ENCODE measurements at regions not wholly inside any gene's neighbourhood (a gene's known extent, or its start where the extent isn't known, plus 50 kb on each side); places are given as distances from the start of the nearest gene placed in this dataset.

- H3K9me3 ChIP-seq (ENCODE audit: insufficient read depth in 2 of 2, low read depth in 1 of 2, low read length in 1 of 2) = no peaks in the 10 kb centered on the region
- no peaks in the 10 kb centered on the region for H3K79me2 ChIP-seq (ENCODE audit: control insufficient read depth in 1 of 2, insufficient read depth in 2 of 2, low read length in 2 of 2)
- no peak overlapping the region for H3K56ac ChIP-seq (replicated peaks; ENCODE audit: insufficient read length, low read depth, low read length)
- no peaks in the 10 kb centered on the region for H3K36me3 ChIP-seq (ENCODE audit: control insufficient read depth in 2 of 4, insufficient read depth in 4 of 4, low read length in 3 of 4)
- no peak overlapping the region for H2AK5ac ChIP-seq (ENCODE audit: low read depth, low read length)
- H4K5ac ChIP-seq (ENCODE audit: insufficient read length, low read depth, low read length) = no peak overlapping the region
- H3K27ac ChIP-seq (ENCODE audit: low read depth, low read length) = no peak overlapping the region
- no peak overlapping the region for H3K18ac ChIP-seq (ENCODE audit: extremely low read depth, low read length)
- H4K20me1 ChIP-seq (replicated peaks in 1 of 2; ENCODE audit: control insufficient read depth in 1 of 2, insufficient read depth in 2 of 2, low read length in 2 of 2) = no peaks in the 10 kb centered on the region
- no peak for DNase-seq (ENCODE audit: low read depth in 1 of 2, low spot score in 2 of 2)
- H3K4me2 ChIP-seq (ENCODE audit: insufficient read depth in 1 of 2, low read depth in 2 of 2, low read length in 2 of 2) = no peak overlapping the region
- no peaks in the 10 kb centered on the region for H3K27me3 ChIP-seq (replicated peaks in 1 of 4; ENCODE audit: control insufficient read depth in 3 of 4, extremely low read depth in 1 of 4, insufficient read depth in 3 of 4, low read length in 3 of 4)
- H3K23ac ChIP-seq (ENCODE audit: insufficient read length) = no peak overlapping the region
- H3K14ac ChIP-seq (ENCODE audit: insufficient read length) = no peak overlapping the region
- H4K8ac ChIP-seq (ENCODE audit: extremely low read depth, insufficient read depth, low read length) = no peak overlapping the region
- no peaks in the 10 kb centered on the region for H3K4me1 ChIP-seq (replicated peaks in 1 of 4; ENCODE audit: control insufficient read depth in 3 of 4, insufficient read depth in 4 of 4, low read length in 3 of 4)
- 89% methylated on average over 1 of the region's 1 CpG; no CpG with 5 or more reads in 1 of the 2 experiments for WGBS, 2 experiments (ENCODE audit: extremely low coverage in 1 of 2, insufficient coverage in 1 of 2, insufficient read length in 1 of 2, insufficient replicate concordance in 2 of 2, low coverage in 1 of 2, low lambda C conversion rate in 2 of 2, missing lambda C conversion rate in 1 of 2)
- H4K91ac ChIP-seq (replicated peaks; ENCODE audit: insufficient read length, low read length) = no peak overlapping the region
- no peak overlapping the region for H2AFZ ChIP-seq (ENCODE audit: low read length)
- CTCF ChIA-PET (ENCODE audit: partially characterized antibody) = no interaction called here
- H3K4ac ChIP-seq (replicated peaks; ENCODE audit: insufficient read length, low read depth, low read length) = no peak overlapping the region
- H2BK5ac ChIP-seq (ENCODE audit: low read depth, low read length) = no peak overlapping the region
- no peaks in the 10 kb centered on the region for H3K79me1 ChIP-seq (ENCODE audit: low read depth, low read length)
- POLR2A ChIA-PET (ENCODE audit: partially characterized antibody) = no interaction called here
- H2BK15ac ChIP-seq (ENCODE audit: low read length) = no peak overlapping the region
- no peak overlapping the region for H2BK120ac ChIP-seq (replicated peaks; ENCODE audit: low read depth, low read length)
- no peak overlapping the region for H2BK20ac ChIP-seq (ENCODE audit: low read length)
- H3K23me2 ChIP-seq (ENCODE audit: low read depth, low read length) = no peaks in the 10 kb centered on the region
- FAIRE-seq = no peak
- H3K4me3 ChIP-seq (ENCODE audit: extremely low read depth in 1 of 4, insufficient read depth in 2 of 4, low read depth in 3 of 4, low read length in 4 of 4) = no peak overlapping the region
- H3K9ac ChIP-seq (replicated peaks in 1 of 4; ENCODE audit: extremely low read depth in 1 of 4, low read depth in 3 of 4, low read length in 3 of 4) = no peak overlapping the region
- H2BK12ac ChIP-seq (ENCODE audit: low read depth, low read length) = no peak overlapping the region
- TF ChIP-seq HDAC2 (IDR thresholded peaks at IDR 0.05; ENCODE audit: borderline replicate concordance in 1 of 2, low read depth in 2 of 2, low read length in 2 of 2) (no peak), CTCF (IDR thresholded peaks at IDR 0.05; ENCODE audit: control extremely low read depth in 1 of 3, insufficient read depth in 1 of 3, low read depth in 1 of 3, low read length in 3 of 3) (no peak), POLR2AphosphoS5 (IDR thresholded peaks at IDR 0.05; ENCODE audit: low read depth, low read length) (no peak), SP2 (IDR thresholded peaks at IDR 0.05; ENCODE audit: low read length) (no peak), KDM5A (IDR thresholded peaks at IDR 0.05; ENCODE audit: low read length) (no peak), TAF1 (IDR thresholded peaks at IDR 0.05; ENCODE audit: low read depth, low read length) (no peak), TBP (IDR thresholded peaks at IDR 0.05; ENCODE audit: low read depth, low read length) (no peak), CREB1 (IDR thresholded peaks at IDR 0.05) (no peak), BCL11A (IDR thresholded peaks at IDR 0.05; ENCODE audit: low read depth in 2 of 2, low read length in 2 of 2) (no peak), ATF3 (IDR thresholded peaks at IDR 0.05; ENCODE audit: insufficient read depth, low read depth, low read length) (no peak), HDAC6 (IDR thresholded peaks at IDR 0.05; ENCODE audit: low read depth, low read length) (no peak), SRF (IDR thresholded peaks at IDR 0.05; ENCODE audit: low read depth, low read length) (no peak), ASH2L (IDR thresholded peaks at IDR 0.05; ENCODE audit: low read length) (no peak)
Observed at GRCh38 chr3:40990062-40990456, 209.2 kb upstream of the CTNNB1 start.
